ENCODE measurements at regions not wholly inside any gene's neighbourhood (a gene's known extent, or its start where the extent isn't known, plus 50 kb on each side); places are given as distances from the start of the nearest gene placed in this dataset.

- CTCF ChIA-PET: interaction anchor here (1.0 to 5.1 kb wide), 16 partner anchors 9 to 555 kb away, joined by 3 to 35 read pairs (median 6); partner anchors contain the start of gene EGR2
- no CpG with 5 or more reads among the region's 1 CpG for WGBS (ENCODE audit: insufficient coverage)
- H3K9me3 Mint-ChIP-seq (ENCODE audit: insufficient read depth): no peaks in the 10 kb centered on the region
- Histone ChIP-seq H3K79me2 (ENCODE audit: control insufficient read depth, insufficient read depth, low read length) (no peaks in the 10 kb centered on the region), H3K27me3 (replicated peaks in 1 of 4; ENCODE audit: control extremely low read depth in 1 of 4, control insufficient read depth in 3 of 4, insufficient read depth in 4 of 4, low read length in 3 of 4) (no peaks in the 10 kb centered on the region), H2AFZ (ENCODE audit: insufficient read depth, low read depth, low read length, poor library complexity, severe bottlenecking) (no peak overlapping the region), H4K20me1 (ENCODE audit: control insufficient read depth, insufficient read depth, low read length, poor library complexity, severe bottlenecking) (no peaks in the 10 kb centered on the region), H3K9ac (ENCODE audit: low read length) (peak overlapping the region; percentile 33), H3K4me3 (ENCODE audit: control extremely low read depth in 1 of 5, extremely low read depth in 1 of 5, insufficient read depth in 1 of 5, low read depth in 2 of 5, low read length in 4 of 5) (peak overlapping the region in 1 of 5 experiments; percentile 38), H3K4me2 (replicated peaks; ENCODE audit: low read depth, low read length, poor library complexity, severe bottlenecking) (peak overlapping the region; percentile 67), H3K36me3 (replicated peaks in 1 of 2; ENCODE audit: control extremely low read depth in 1 of 2, control insufficient read depth in 1 of 2, extremely low read depth in 1 of 2, insufficient read depth in 2 of 2, low read length in 1 of 2) (no peaks in the 10 kb centered on the region), H3K27ac (ENCODE audit: low read length in 2 of 2) (peak overlapping the region; percentile 84 to 90), H3K9me3 (ENCODE audit: control extremely low read depth in 1 of 3, control insufficient read depth in 2 of 3, insufficient read depth in 1 of 3, low read length in 2 of 3) (peaks cover 6 to 12% (median 10%) of the 10 kb centered on the region in 3 donors), H3K4me1 (ENCODE audit: control insufficient read depth in 2 of 2, insufficient read depth in 2 of 2, low read length in 2 of 2) (peaks cover 47 to 51% of the 10 kb centered on the region in 2 donors)
- TF ChIP-seq EZH2 (IDR thresholded peaks at IDR 0.05; ENCODE audit: borderline replicate concordance, insufficient read depth, low read depth, low read length, poor library complexity, severe bottlenecking): no peak
- TF ChIP-seq, protein P1, sequence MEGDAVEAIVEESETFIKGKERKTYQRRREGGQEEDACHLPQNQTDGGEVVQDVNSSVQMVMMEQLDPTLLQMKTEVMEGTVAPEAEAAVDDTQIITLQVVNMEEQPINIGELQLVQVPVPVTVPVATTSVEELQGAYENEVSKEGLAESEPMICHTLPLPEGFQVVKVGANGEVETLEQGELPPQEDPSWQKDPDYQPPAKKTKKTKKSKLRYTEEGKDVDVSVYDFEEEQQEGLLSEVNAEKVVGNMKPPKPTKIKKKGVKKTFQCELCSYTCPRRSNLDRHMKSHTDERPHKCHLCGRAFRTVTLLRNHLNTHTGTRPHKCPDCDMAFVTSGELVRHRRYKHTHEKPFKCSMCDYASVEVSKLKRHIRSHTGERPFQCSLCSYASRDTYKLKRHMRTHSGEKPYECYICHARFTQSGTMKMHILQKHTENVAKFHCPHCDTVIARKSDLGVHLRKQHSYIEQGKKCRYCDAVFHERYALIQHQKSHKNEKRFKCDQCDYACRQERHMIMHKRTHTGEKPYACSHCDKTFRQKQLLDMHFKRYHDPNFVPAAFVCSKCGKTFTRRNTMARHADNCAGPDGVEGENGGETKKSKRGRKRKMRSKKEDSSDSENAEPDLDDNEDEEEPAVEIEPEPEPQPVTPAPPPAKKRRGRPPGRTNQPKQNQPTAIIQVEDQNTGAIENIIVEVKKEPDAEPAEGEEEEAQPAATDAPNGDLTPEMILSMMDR (IDR thresholded peaks at IDR 0.05): no peak
- intact Hi-C loops (cut with micrococcal nuclease): loop anchor here (1.0 to 10.0 kb wide), 9 partner anchors 10 to 726 kb away; partner anchors contain the start of genes EGR2 and NRBF2
- POLR2A ChIA-PET: interaction anchor here (0.7 to 3.3 kb wide), 5 partner anchors 13 to 1020 kb away, joined by 6 to 20 read pairs (median 9); partner anchors contain the start of gene EGR2
- peak; percentile 64 for ATAC-seq (ENCODE audit: low read depth)
- H3K27me3 Mint-ChIP-seq: no peaks in the 10 kb centered on the region
- peaks cover 62% of the 10 kb centered on the region for H3K4me1 Mint-ChIP-seq
- peak overlapping the region; percentile 96 for H3K27ac Mint-ChIP-seq
- DNase-seq: peak; percentile 77
- peak overlapping the region; percentile 66 for H3K4me3 Mint-ChIP-seq
These were observed 154.3 kb downstream of the ZNF365 start for GRCh38 chr10:62528441-62528840.

DNA sequence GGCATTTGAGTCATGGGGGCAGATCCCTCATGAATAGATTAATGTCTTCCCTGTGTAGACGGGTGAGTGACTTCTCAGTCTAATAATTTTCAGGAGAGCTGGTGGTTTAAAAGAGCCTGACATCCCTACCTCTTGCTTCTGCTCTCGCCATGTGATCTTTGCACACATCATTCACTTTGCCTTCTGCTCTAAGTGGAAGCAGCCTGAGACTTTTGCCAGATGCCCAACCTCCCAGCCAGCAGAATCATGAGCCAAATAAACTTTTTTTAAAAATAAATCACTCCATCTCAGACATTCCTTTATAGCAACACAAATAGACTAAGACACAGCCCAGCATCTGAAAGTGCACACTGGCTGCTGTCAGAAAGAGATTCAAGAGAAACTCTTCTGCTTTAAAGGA is 155.2 kb downstream of the ZNF365 start:
- Histone ChIP-seq H3K4me3 (ENCODE audit: control extremely low read depth in 1 of 5, extremely low read depth in 1 of 5, insufficient read depth in 1 of 5, low read depth in 2 of 5, low read length in 4 of 5) (no peak overlapping the region), H4K20me1 (ENCODE audit: control insufficient read depth, insufficient read depth, low read length, poor library complexity, severe bottlenecking) (no peaks in the 10 kb centered on the region), H3K9ac (ENCODE audit: low read length) (no peak overlapping the region), H3K27ac (ENCODE audit: low read length in 2 of 2) (peak overlapping the region; percentile 60 to 84), H3K4me1 (ENCODE audit: control insufficient read depth in 2 of 2, insufficient read depth in 2 of 2, low read length in 2 of 2) (peaks cover 50 to 53% of the 10 kb centered on the region in 2 donors), H3K27me3 (replicated peaks in 1 of 4; ENCODE audit: control extremely low read depth in 1 of 4, control insufficient read depth in 3 of 4, insufficient read depth in 4 of 4, low read length in 3 of 4) (no peaks in the 10 kb centered on the region), H3K79me2 (ENCODE audit: control insufficient read depth, insufficient read depth, low read length) (no peaks in the 10 kb centered on the region), H2AFZ (ENCODE audit: insufficient read depth, low read depth, low read length, poor library complexity, severe bottlenecking) (peak overlapping the region; percentile 30), H3K36me3 (replicated peaks in 1 of 2; ENCODE audit: control extremely low read depth in 1 of 2, control insufficient read depth in 1 of 2, extremely low read depth in 1 of 2, insufficient read depth in 2 of 2, low read length in 1 of 2) (no peaks in the 10 kb centered on the region), H3K4me2 (replicated peaks; ENCODE audit: low read depth, low read length, poor library complexity, severe bottlenecking) (peak overlapping the region; percentile 67), H3K9me3 (ENCODE audit: control extremely low read depth in 1 of 3, control insufficient read depth in 2 of 3, insufficient read depth in 1 of 3, low read length in 2 of 3) (peaks cover 5 to 12% (median 10%) of the 10 kb centered on the region in 3 donors)
- H3K27ac Mint-ChIP-seq: peak overlapping the region; percentile 96
- DNase-seq (no peak), ATAC-seq (ENCODE audit: low read depth) (no peak)
- H3K4me1 Mint-ChIP-seq: peaks cover 67% of the 10 kb centered on the region
- intact Hi-C loops (cut with micrococcal nuclease): loop anchor here (2.0 to 10.0 kb wide), 6 partner anchors 63 to 725 kb away; partner anchors contain the start of gene NRBF2
- POLR2A ChIA-PET: interaction anchor here (1.6 kb wide), 1 partner anchor 9 kb away, joined by 4 read pairs; no protein-coding TSS in a partner anchor
- H3K4me3 Mint-ChIP-seq: peak overlapping the region; percentile 66
- no peaks in the 10 kb centered on the region for H3K9me3 Mint-ChIP-seq (ENCODE audit: insufficient read depth)
- 63% methylated on average over 1 of the region's 2 CpGs for WGBS (ENCODE audit: insufficient coverage)
- CTCF ChIA-PET: interaction anchor here (0.9 to 5.1 kb wide), 5 partner anchors 12 to 81 kb away, joined by 4 to 35 read pairs (median 4); no protein-coding TSS in a partner anchor
- TF ChIP-seq, protein P1 (IDR thresholded peaks at IDR 0.05): no peak
- TF ChIP-seq EZH2 (IDR thresholded peaks at IDR 0.05; ENCODE audit: borderline replicate concordance, insufficient read depth, low read depth, low read length, poor library complexity, severe bottlenecking): no peak
- H3K27me3 Mint-ChIP-seq: no peaks in the 10 kb centered on the region
